ENCODE measurements at regions not wholly inside any gene's neighbourhood (a gene's known extent, or its start where the extent isn't known, plus 50 kb on each side); places are given as distances from the start of the nearest gene placed in this dataset.

GRCh38 chr3:126264381-126264780 lies 84.0 kb upstream of the ALDH1L1 start:
- H2AFZ ChIP-seq (ENCODE audit: low read length), result no peak overlapping the region
- H3F3A ChIP-seq (ENCODE audit: insufficient read depth, low read length), result no peaks in the 10 kb centered on the region
- H3K4me1 ChIP-seq (ENCODE audit: low read length), result no peaks in the 10 kb centered on the region
- TF ChIP-seq EZH2 (optimal IDR thresholded peaks at IDR 0.05; ENCODE audit: low read depth, low read length) (no peak), EZH2phosphoT487 (IDR thresholded peaks at IDR 0.05; ENCODE audit: low read length) (no peak), CTCF (IDR thresholded peaks at IDR 0.05; ENCODE audit: low read length) (no peak)
- no peaks in the 10 kb centered on the region for H3K36me3 ChIP-seq (replicated peaks; ENCODE audit: insufficient read depth, low read length)
- H4K20me1 ChIP-seq (ENCODE audit: insufficient read depth, low read length), result no peaks in the 10 kb centered on the region
- no peak overlapping the region for H3K9ac ChIP-seq (ENCODE audit: low read length)
- no peak overlapping the region for H3K4me3 ChIP-seq (ENCODE audit: low read length)
- H3K27ac ChIP-seq (ENCODE audit: low read length), result no peak overlapping the region
- no peaks in the 10 kb centered on the region for H3K9me2 ChIP-seq (replicated peaks; ENCODE audit: insufficient read depth, low read length)
- no peaks in the 10 kb centered on the region for H3K9me3 ChIP-seq (replicated peaks; ENCODE audit: insufficient read depth, low read length)
- no peak for DNase-seq
- no peaks in the 10 kb centered on the region for H3K79me2 ChIP-seq (ENCODE audit: low read length)
- no peak overlapping the region for H3K4me2 ChIP-seq (ENCODE audit: low read depth, low read length)
- peaks cover 19% of the 10 kb centered on the region for H3K27me3 ChIP-seq (replicated peaks; ENCODE audit: insufficient read depth, low read length)

GRCh38 chr3:126263971-126264370 lies 83.6 kb upstream of the ALDH1L1 start:
- Histone ChIP-seq H3K36me3 (replicated peaks; ENCODE audit: insufficient read depth, low read length) (no peaks in the 10 kb centered on the region), H3K4me1 (ENCODE audit: low read length) (no peaks in the 10 kb centered on the region), H4K20me1 (ENCODE audit: insufficient read depth, low read length) (no peaks in the 10 kb centered on the region), H3K27me3 (replicated peaks; ENCODE audit: insufficient read depth, low read length) (peaks cover 19% of the 10 kb centered on the region), H3K79me2 (ENCODE audit: low read length) (no peaks in the 10 kb centered on the region), H3K9me3 (replicated peaks; ENCODE audit: insufficient read depth, low read length) (no peaks in the 10 kb centered on the region), H3K4me2 (ENCODE audit: low read depth, low read length) (no peak overlapping the region), H3F3A (ENCODE audit: insufficient read depth, low read length) (no peaks in the 10 kb centered on the region), H3K9ac (ENCODE audit: low read length) (no peak overlapping the region), H2AFZ (ENCODE audit: low read length) (no peak overlapping the region), H3K9me2 (replicated peaks; ENCODE audit: insufficient read depth, low read length) (no peaks in the 10 kb centered on the region), H3K4me3 (ENCODE audit: low read length) (no peak overlapping the region), H3K27ac (ENCODE audit: low read length) (no peak overlapping the region)
- no peak for DNase-seq
- TF ChIP-seq EZH2phosphoT487 (IDR thresholded peaks at IDR 0.05; ENCODE audit: low read length) (no peak), EZH2 (optimal IDR thresholded peaks at IDR 0.05; ENCODE audit: low read depth, low read length) (no peak), CTCF (IDR thresholded peaks at IDR 0.05; ENCODE audit: low read length) (no peak)

GRCh38 chr3:126263539-126263938 lies 83.2 kb upstream of the ALDH1L1 start:
- H4K20me1 ChIP-seq (ENCODE audit: insufficient read depth, low read length), result no peaks in the 10 kb centered on the region
- no peaks in the 10 kb centered on the region for H3K79me2 ChIP-seq (ENCODE audit: low read length)
- DNase-seq, result no peak
- H3K27ac ChIP-seq (ENCODE audit: low read length), result no peak overlapping the region
- TF ChIP-seq EZH2phosphoT487 (IDR thresholded peaks at IDR 0.05; ENCODE audit: low read length), result no peak
- TF ChIP-seq CTCF (IDR thresholded peaks at IDR 0.05; ENCODE audit: low read length), result no peak
- TF ChIP-seq EZH2 (optimal IDR thresholded peaks at IDR 0.05; ENCODE audit: low read depth, low read length), result no peak
- no peaks in the 10 kb centered on the region for H3K36me3 ChIP-seq (replicated peaks; ENCODE audit: insufficient read depth, low read length)
- H3K9me2 ChIP-seq (replicated peaks; ENCODE audit: insufficient read depth, low read length), result no peaks in the 10 kb centered on the region
- no peak overlapping the region for H3K9ac ChIP-seq (ENCODE audit: low read length)
- H3K9me3 ChIP-seq (replicated peaks; ENCODE audit: insufficient read depth, low read length), result no peaks in the 10 kb centered on the region
- H3F3A ChIP-seq (ENCODE audit: insufficient read depth, low read length), result no peaks in the 10 kb centered on the region
- H3K4me2 ChIP-seq (ENCODE audit: low read depth, low read length), result no peak overlapping the region
- H3K4me3 ChIP-seq (ENCODE audit: low read length), result no peak overlapping the region
- H3K27me3 ChIP-seq (replicated peaks; ENCODE audit: insufficient read depth, low read length), result peaks cover 19% of the 10 kb centered on the region
- H2AFZ ChIP-seq (ENCODE audit: low read length), result no peak overlapping the region
- no peaks in the 10 kb centered on the region for H3K4me1 ChIP-seq (ENCODE audit: low read length)
